Upper lobe of left lung (tissue), 4 donors: ENCODE measurements at regions not wholly inside any gene's neighbourhood (a gene's known extent, or its start where the extent isn't known, plus 50 kb on each side); places are given as distances from the start of the nearest gene placed in this dataset.

Experiments used
- EP300 ChIP-seq, 4 donors: sonication (generic); formaldehyde crosslinking; IDR thresholded peaks; one replicate each; pipeline ENCODE4 v1.5.1; 2017; ENCODE audit warnings: antibody characterized with exemption in 4 of 4, control low read depth in 2 of 4
- POLR2A ChIP-seq, 4 donors: fragments of 450-650 bp; IDR thresholded peaks; one replicate each; pipeline ENCODE4 v1.5.1; 2016 to 2017; ENCODE audit warnings: antibody characterized with exemption in 4 of 4, mild to moderate bottlenecking in 2 of 4
- TF ChIP-seq, protein P1 (sequence below), 6 experiments: fragments of 450-650 bp in 4 of 6; fragments of 200-600 bp in 2 of 6; sonication (generic) in 2 of 6; IDR thresholded peaks; one replicate each; pipeline ENCODE4 v1.5.1; 2016 to 2019; ENCODE audit warnings: antibody characterized with exemption in 6 of 6

DNA sequence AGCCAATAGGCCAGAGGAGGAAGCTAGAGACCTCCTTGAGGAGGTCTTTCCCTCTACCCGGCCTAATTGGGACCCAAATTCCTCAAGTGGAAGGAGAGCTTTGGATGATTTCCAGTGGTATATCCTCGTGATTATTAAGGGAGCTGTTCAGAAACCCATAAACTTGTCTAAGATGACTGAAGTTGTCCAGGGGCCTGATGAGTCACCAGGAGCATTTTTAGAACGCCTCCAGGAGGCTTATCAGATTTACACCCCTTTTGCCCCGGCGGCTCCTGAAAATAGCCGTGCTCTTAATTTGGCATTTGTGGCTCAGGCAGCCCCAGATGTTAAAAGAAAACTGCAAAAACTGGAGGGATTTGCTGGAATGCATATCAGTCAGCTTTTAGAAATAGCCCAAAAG, 198.1 kb downstream of the ZNF486 start:
- TF ChIP-seq, protein P1, sequence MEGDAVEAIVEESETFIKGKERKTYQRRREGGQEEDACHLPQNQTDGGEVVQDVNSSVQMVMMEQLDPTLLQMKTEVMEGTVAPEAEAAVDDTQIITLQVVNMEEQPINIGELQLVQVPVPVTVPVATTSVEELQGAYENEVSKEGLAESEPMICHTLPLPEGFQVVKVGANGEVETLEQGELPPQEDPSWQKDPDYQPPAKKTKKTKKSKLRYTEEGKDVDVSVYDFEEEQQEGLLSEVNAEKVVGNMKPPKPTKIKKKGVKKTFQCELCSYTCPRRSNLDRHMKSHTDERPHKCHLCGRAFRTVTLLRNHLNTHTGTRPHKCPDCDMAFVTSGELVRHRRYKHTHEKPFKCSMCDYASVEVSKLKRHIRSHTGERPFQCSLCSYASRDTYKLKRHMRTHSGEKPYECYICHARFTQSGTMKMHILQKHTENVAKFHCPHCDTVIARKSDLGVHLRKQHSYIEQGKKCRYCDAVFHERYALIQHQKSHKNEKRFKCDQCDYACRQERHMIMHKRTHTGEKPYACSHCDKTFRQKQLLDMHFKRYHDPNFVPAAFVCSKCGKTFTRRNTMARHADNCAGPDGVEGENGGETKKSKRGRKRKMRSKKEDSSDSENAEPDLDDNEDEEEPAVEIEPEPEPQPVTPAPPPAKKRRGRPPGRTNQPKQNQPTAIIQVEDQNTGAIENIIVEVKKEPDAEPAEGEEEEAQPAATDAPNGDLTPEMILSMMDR (IDR thresholded peaks at IDR 0.05): no peak
- TF ChIP-seq POLR2A (IDR thresholded peaks at IDR 0.05): no peak
- TF ChIP-seq EP300 (IDR thresholded peaks at IDR 0.05): no peak
